ENCODE measurements at regions not wholly inside any gene's neighbourhood (a gene's known extent, or its start where the extent isn't known, plus 50 kb on each side); places are given as distances from the start of the nearest gene placed in this dataset.
"Not testable (repeated sequence)": the region's sequence is repeated elsewhere in the genome, so short reads cannot be mapped to it uniquely, and the experiment has no call there.

GRCh38 chr1:187570166-187570565 is 741.4 kb downstream of the PLA2G4A start:
- no peak for DNase-seq

GRCh38 chr1:187577610-187578009 is 748.9 kb downstream of the PLA2G4A start:
- H3K36me3 ChIP-seq, result no peaks in the 10 kb centered on the region
- no peaks in the 10 kb centered on the region for H3K9me3 ChIP-seq
- intact Hi-C loops (cut with DNase I), result no loop called here
- H3K4me1 ChIP-seq, result no peaks in the 10 kb centered on the region
- DNase-seq, result no peak
- no peak overlapping the region for H3K27ac ChIP-seq
- TF ChIP-seq POLR2A (IDR thresholded peaks at IDR 0.05) (no peak), CTCF (IDR thresholded peaks at IDR 0.05) (no peak)
- H3K4me3 ChIP-seq, result no peak overlapping the region
- ATAC-seq, result no peak
- H3K27me3 ChIP-seq, result no peaks in the 10 kb centered on the region
- 26% methylated on average over 1 of the region's 1 CpG for WGBS (ENCODE audit: insufficient coverage, low coverage, low lambda C conversion rate, missing lambda C conversion rate)

More at GRCh38 chr1:187570166-187570565, 741.4 kb downstream of the PLA2G4A start:
- WGBS (ENCODE audit: insufficient coverage, low coverage, low lambda C conversion rate, missing lambda C conversion rate), result 83% methylated on average over 2 of the region's 2 CpGs
- H3K9me3 ChIP-seq, result no peaks in the 10 kb centered on the region
- H3K4me1 ChIP-seq, result no peaks in the 10 kb centered on the region
- no peak overlapping the region for H3K27ac ChIP-seq
- TF ChIP-seq POLR2A (IDR thresholded peaks at IDR 0.05), result no peak
- no peak for TF ChIP-seq CTCF (IDR thresholded peaks at IDR 0.05)
- ATAC-seq, result no peak
- intact Hi-C loops (cut with DNase I), result no loop called here
- H3K36me3 ChIP-seq, result no peaks in the 10 kb centered on the region
- H3K27me3 ChIP-seq, result no peaks in the 10 kb centered on the region
- H3K4me3 ChIP-seq, result no peak overlapping the region

- DNase-seq (no peak), ATAC-seq (no peak)
- H3K4me3 ChIP-seq, result no peak overlapping the region
- 43% methylated on average over 3 of the region's 3 CpGs for WGBS (ENCODE audit: insufficient coverage, low coverage, low lambda C conversion rate, missing lambda C conversion rate)
- no peak overlapping the region for H3K27ac ChIP-seq
- H3K4me1 ChIP-seq, result no peaks in the 10 kb centered on the region
- no peaks in the 10 kb centered on the region for H3K36me3 ChIP-seq
- no peaks in the 10 kb centered on the region for H3K9me3 ChIP-seq
- intact Hi-C loops (cut with DNase I), result no loop called here
- TF ChIP-seq POLR2A (IDR thresholded peaks at IDR 0.05), result no peak
- H3K27me3 ChIP-seq, result no peaks in the 10 kb centered on the region
Measured at GRCh38 chr1:187588917-187589316, 760.2 kb downstream of the PLA2G4A start.

GRCh38 chr1:187605736-187606135 is 777.0 kb downstream of the PLA2G4A start:
- no peak overlapping the region for H3K27ac ChIP-seq
- intact Hi-C loops (cut with DNase I), result no loop called here
- DNase-seq (no peak), ATAC-seq (no peak)
- TF ChIP-seq CTCF (IDR thresholded peaks at IDR 0.05) (no peak), POLR2A (IDR thresholded peaks at IDR 0.05) (no peak)
- no peaks in the 10 kb centered on the region for H3K36me3 ChIP-seq
- H3K27me3 ChIP-seq, result no peaks in the 10 kb centered on the region
- H3K9me3 ChIP-seq, result no peaks in the 10 kb centered on the region
- H3K4me3 ChIP-seq, result no peak overlapping the region
- no peaks in the 10 kb centered on the region for H3K4me1 ChIP-seq

- H3K9me3 ChIP-seq; H3K4me3 ChIP-seq; H3K27me3 ChIP-seq; H3K36me3 ChIP-seq; ATAC-seq; H3K4me1 ChIP-seq; H3K27ac ChIP-seq; intact Hi-C loops (cut with DNase I): not testable (repeated sequence)
- 70% methylated on average over 4 of the region's 55 CpGs for WGBS (ENCODE audit: insufficient coverage, low coverage, low lambda C conversion rate, missing lambda C conversion rate)
- DNase-seq, result peak in 1 of 3 donors; percentile 43
Measured at GRCh38 chr1:187615853-187616735, 787.3 kb downstream of the PLA2G4A start.

- DNase-seq; intact Hi-C loops (cut with DNase I); H3K27ac ChIP-seq; H3K27me3 ChIP-seq; H3K9me3 ChIP-seq; H3K4me1 ChIP-seq; ATAC-seq; H3K4me3 ChIP-seq; H3K36me3 ChIP-seq: not testable (repeated sequence)
- WGBS (ENCODE audit: insufficient coverage, low coverage, low lambda C conversion rate, missing lambda C conversion rate), result 60% methylated on average over 4 of the region's 21 CpGs
Measured at GRCh38 chr1:187616830-187617229, 788.1 kb downstream of the PLA2G4A start.

Measured in right lobe of liver (tissue), 6 donors.